ENCODE measurements at regions not wholly inside any gene's neighbourhood (a gene's known extent, or its start where the extent isn't known, plus 50 kb on each side); places are given as distances from the start of the nearest gene placed in this dataset.

DNA sequence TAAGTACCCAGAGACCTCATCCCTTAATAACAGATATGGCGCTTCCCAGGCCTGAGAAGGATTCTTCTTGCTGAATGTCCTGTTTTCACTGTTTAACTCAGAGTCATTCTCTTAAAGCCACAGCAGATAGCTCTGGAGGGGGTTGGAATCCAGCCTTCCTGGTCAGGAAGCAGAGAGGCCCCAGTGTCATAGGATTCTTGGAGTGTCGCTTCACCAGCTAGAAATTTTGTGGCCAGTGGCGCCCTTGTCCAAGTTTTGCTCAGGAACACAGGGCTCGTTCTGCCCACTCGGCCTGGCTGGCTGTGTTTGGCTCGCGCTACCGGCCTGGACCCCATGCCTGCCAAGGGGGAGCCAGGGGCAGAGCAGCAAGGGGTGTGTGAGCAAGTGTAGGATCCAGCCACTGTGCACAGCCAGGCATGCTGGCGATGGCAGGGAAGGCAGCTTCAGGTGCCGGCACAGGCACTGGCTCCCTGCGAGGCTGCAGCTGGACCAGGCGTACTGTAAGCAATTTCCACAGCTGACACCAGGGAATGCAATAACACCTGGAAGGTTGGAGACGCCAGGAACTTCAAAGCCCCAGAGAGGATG is 214.8 kb upstream of the SESN3 start:
- H3K36me3 Mint-ChIP-seq: 0 out of 2 replicates have a peak, but pooled peaks cover 3% of the 10 kb centered on the region
- CTCF ChIA-PET: interaction anchor here (1.1 to 2.6 kb wide), 4 partner anchors 260 to 295 kb away, joined by 3 to 7 read pairs (median 5); no protein-coding TSS in a partner anchor
- TF ChIP-seq, protein P1, sequence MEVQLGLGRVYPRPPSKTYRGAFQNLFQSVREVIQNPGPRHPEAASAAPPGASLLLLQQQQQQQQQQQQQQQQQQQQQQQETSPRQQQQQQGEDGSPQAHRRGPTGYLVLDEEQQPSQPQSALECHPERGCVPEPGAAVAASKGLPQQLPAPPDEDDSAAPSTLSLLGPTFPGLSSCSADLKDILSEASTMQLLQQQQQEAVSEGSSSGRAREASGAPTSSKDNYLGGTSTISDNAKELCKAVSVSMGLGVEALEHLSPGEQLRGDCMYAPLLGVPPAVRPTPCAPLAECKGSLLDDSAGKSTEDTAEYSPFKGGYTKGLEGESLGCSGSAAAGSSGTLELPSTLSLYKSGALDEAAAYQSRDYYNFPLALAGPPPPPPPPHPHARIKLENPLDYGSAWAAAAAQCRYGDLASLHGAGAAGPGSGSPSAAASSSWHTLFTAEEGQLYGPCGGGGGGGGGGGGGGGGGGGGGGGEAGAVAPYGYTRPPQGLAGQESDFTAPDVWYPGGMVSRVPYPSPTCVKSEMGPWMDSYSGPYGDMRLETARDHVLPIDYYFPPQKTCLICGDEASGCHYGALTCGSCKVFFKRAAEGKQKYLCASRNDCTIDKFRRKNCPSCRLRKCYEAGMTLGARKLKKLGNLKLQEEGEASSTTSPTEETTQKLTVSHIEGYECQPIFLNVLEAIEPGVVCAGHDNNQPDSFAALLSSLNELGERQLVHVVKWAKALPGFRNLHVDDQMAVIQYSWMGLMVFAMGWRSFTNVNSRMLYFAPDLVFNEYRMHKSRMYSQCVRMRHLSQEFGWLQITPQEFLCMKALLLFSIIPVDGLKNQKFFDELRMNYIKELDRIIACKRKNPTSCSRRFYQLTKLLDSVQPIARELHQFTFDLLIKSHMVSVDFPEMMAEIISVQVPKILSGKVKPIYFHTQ (CRISPR knock-in tag; IDR thresholded peaks at IDR 0.05): no peak
- TF ChIP-seq ESRRA (CRISPR knock-in tag; IDR thresholded peaks at IDR 0.05; ENCODE audit: borderline replicate concordance): no peak
- TF ChIP-seq, protein P2, sequence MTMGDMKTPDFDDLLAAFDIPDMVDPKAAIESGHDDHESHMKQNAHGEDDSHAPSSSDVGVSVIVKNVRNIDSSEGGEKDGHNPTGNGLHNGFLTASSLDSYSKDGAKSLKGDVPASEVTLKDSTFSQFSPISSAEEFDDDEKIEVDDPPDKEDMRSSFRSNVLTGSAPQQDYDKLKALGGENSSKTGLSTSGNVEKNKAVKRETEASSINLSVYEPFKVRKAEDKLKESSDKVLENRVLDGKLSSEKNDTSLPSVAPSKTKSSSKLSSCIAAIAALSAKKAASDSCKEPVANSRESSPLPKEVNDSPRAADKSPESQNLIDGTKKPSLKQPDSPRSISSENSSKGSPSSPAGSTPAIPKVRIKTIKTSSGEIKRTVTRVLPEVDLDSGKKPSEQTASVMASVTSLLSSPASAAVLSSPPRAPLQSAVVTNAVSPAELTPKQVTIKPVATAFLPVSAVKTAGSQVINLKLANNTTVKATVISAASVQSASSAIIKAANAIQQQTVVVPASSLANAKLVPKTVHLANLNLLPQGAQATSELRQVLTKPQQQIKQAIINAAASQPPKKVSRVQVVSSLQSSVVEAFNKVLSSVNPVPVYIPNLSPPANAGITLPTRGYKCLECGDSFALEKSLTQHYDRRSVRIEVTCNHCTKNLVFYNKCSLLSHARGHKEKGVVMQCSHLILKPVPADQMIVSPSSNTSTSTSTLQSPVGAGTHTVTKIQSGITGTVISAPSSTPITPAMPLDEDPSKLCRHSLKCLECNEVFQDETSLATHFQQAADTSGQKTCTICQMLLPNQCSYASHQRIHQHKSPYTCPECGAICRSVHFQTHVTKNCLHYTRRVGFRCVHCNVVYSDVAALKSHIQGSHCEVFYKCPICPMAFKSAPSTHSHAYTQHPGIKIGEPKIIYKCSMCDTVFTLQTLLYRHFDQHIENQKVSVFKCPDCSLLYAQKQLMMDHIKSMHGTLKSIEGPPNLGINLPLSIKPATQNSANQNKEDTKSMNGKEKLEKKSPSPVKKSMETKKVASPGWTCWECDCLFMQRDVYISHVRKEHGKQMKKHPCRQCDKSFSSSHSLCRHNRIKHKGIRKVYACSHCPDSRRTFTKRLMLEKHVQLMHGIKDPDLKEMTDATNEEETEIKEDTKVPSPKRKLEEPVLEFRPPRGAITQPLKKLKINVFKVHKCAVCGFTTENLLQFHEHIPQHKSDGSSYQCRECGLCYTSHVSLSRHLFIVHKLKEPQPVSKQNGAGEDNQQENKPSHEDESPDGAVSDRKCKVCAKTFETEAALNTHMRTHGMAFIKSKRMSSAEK (CRISPR knock-in tag; IDR thresholded peaks at IDR 0.05; ENCODE audit: borderline replicate concordance): no peak
- TF ChIP-seq, protein P3, sequence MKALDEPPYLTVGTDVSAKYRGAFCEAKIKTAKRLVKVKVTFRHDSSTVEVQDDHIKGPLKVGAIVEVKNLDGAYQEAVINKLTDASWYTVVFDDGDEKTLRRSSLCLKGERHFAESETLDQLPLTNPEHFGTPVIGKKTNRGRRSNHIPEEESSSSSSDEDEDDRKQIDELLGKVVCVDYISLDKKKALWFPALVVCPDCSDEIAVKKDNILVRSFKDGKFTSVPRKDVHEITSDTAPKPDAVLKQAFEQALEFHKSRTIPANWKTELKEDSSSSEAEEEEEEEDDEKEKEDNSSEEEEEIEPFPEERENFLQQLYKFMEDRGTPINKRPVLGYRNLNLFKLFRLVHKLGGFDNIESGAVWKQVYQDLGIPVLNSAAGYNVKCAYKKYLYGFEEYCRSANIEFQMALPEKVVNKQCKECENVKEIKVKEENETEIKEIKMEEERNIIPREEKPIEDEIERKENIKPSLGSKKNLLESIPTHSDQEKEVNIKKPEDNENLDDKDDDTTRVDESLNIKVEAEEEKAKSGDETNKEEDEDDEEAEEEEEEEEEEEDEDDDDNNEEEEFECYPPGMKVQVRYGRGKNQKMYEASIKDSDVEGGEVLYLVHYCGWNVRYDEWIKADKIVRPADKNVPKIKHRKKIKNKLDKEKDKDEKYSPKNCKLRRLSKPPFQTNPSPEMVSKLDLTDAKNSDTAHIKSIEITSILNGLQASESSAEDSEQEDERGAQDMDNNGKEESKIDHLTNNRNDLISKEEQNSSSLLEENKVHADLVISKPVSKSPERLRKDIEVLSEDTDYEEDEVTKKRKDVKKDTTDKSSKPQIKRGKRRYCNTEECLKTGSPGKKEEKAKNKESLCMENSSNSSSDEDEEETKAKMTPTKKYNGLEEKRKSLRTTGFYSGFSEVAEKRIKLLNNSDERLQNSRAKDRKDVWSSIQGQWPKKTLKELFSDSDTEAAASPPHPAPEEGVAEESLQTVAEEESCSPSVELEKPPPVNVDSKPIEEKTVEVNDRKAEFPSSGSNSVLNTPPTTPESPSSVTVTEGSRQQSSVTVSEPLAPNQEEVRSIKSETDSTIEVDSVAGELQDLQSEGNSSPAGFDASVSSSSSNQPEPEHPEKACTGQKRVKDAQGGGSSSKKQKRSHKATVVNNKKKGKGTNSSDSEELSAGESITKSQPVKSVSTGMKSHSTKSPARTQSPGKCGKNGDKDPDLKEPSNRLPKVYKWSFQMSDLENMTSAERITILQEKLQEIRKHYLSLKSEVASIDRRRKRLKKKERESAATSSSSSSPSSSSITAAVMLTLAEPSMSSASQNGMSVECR (CRISPR knock-in tag; IDR thresholded peaks at IDR 0.05; ENCODE audit: borderline replicate concordance): no peak
- TF ChIP-seq GABPB1 (CRISPR knock-in tag; IDR thresholded peaks at IDR 0.05): no peak
- TF ChIP-seq TCF7 (CRISPR knock-in tag; IDR thresholded peaks at IDR 0.05; ENCODE audit: low read depth): no peak
- no peak for TF ChIP-seq NFATC4 (CRISPR knock-in tag; IDR thresholded peaks at IDR 0.05)
- no peak for TF ChIP-seq MYBL2 (CRISPR knock-in tag; IDR thresholded peaks at IDR 0.05)
- no peak for TF ChIP-seq ZNF138 (CRISPR knock-in tag; conservative IDR thresholded peaks at IDR 0.05)
- peaks cover 17% of the 10 kb centered on the region for H3K4me1 Mint-ChIP-seq
- no peak overlapping the region for H3K4me3 Mint-ChIP-seq
- DNase-seq (ENCODE audit: low spot score): peak; percentile 17
- H3K27ac Mint-ChIP-seq: no peak overlapping the region
- POLR2A ChIA-PET: no interaction called here
- ATAC-seq: peak; percentile 68
- H3K9me3 Mint-ChIP-seq: peaks cover 7% of the 10 kb centered on the region
- no peaks in the 10 kb centered on the region for H3K27me3 Mint-ChIP-seq (ENCODE audit: low read depth)

DNA sequence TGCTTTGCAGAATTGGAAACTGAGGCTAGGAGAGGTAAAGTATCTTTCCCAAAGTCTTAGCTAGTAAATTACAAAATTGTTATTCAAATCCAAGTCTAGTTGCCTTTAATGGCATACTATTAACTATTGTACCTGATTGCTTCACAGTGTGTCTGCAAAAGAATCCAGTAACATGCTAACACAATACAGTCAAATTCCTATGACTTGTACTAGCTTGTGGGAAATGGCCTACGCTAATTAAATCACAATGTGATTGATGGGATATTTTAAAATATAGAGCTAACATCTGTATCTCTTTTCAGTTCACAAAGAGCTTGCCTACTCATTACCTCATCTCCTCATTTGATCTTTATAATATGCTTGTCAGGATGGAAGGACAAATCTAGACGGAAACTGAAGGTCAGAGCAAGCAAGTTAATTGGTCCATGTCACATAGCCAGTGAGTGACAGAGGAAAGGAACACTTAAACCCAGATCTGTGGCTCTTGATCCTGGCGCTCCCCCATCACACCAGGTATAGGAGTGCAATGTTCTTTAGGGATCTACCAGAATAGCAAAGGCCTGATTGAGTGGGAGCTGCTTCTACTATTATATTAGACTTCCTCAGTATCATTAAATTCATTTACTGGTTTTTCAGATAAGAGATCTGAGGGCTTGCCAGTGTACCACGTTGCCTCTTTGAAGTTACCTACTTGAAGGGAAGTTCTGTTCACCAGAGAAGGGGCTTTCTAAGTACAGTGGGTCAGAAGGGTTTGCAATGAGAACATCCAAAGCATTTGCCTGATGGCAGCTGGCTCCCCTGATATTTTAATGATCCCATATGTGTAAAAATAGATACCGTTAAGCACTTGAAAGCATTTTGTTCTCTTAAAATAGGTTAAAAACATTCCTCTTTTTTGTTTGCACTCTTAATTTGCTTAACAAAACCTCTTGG is 213.6 kb upstream of the SESN3 start:
- ChIA-PET POLR2A (no interaction called here), CTCF (interaction anchor here (2.6 kb wide), 1 partner anchor 286 kb away, joined by 7 read pairs; no protein-coding TSS in a partner anchor)
- Mint-ChIP-seq H3K4me1 (peaks cover 17% of the 10 kb centered on the region), H3K27ac (no peak overlapping the region; the same call in 1 of the 2 replicates), H3K4me3 (no peak overlapping the region), H3K27me3 (ENCODE audit: low read depth) (no peaks in the 10 kb centered on the region), H3K9me3 (peaks cover 7% of the 10 kb centered on the region), H3K36me3 (0 out of 2 replicates have a peak, but pooled peaks cover 3% of the 10 kb centered on the region)
- DNase-seq (ENCODE audit: low spot score) (no peak), ATAC-seq (no peak)
- TF ChIP-seq, protein P4, sequence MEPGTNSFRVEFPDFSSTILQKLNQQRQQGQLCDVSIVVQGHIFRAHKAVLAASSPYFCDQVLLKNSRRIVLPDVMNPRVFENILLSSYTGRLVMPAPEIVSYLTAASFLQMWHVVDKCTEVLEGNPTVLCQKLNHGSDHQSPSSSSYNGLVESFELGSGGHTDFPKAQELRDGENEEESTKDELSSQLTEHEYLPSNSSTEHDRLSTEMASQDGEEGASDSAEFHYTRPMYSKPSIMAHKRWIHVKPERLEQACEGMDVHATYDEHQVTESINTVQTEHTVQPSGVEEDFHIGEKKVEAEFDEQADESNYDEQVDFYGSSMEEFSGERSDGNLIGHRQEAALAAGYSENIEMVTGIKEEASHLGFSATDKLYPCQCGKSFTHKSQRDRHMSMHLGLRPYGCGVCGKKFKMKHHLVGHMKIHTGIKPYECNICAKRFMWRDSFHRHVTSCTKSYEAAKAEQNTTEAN (CRISPR knock-in tag; IDR thresholded peaks at IDR 0.05): no peak
- TF ChIP-seq, protein P5, sequence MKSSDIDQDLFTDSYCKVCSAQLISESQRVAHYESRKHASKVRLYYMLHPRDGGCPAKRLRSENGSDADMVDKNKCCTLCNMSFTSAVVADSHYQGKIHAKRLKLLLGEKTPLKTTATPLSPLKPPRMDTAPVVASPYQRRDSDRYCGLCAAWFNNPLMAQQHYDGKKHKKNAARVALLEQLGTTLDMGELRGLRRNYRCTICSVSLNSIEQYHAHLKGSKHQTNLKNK (CRISPR knock-in tag; IDR thresholded peaks at IDR 0.05): no peak
- no peak for TF ChIP-seq NFE2L1 (CRISPR knock-in tag; IDR thresholded peaks at IDR 0.05)
- TF ChIP-seq, protein P6, sequence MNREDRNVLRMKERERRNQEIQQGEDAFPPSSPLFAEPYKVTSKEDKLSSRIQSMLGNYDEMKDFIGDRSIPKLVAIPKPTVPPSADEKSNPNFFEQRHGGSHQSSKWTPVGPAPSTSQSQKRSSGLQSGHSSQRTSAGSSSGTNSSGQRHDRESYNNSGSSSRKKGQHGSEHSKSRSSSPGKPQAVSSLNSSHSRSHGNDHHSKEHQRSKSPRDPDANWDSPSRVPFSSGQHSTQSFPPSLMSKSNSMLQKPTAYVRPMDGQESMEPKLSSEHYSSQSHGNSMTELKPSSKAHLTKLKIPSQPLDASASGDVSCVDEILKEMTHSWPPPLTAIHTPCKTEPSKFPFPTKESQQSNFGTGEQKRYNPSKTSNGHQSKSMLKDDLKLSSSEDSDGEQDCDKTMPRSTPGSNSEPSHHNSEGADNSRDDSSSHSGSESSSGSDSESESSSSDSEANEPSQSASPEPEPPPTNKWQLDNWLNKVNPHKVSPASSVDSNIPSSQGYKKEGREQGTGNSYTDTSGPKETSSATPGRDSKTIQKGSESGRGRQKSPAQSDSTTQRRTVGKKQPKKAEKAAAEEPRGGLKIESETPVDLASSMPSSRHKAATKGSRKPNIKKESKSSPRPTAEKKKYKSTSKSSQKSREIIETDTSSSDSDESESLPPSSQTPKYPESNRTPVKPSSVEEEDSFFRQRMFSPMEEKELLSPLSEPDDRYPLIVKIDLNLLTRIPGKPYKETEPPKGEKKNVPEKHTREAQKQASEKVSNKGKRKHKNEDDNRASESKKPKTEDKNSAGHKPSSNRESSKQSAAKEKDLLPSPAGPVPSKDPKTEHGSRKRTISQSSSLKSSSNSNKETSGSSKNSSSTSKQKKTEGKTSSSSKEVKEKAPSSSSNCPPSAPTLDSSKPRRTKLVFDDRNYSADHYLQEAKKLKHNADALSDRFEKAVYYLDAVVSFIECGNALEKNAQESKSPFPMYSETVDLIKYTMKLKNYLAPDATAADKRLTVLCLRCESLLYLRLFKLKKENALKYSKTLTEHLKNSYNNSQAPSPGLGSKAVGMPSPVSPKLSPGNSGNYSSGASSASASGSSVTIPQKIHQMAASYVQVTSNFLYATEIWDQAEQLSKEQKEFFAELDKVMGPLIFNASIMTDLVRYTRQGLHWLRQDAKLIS (CRISPR knock-in tag; IDR thresholded peaks at IDR 0.05; ENCODE audit: borderline replicate concordance): no peak
- no peak for TF ChIP-seq JUN (CRISPR knock-in tag; IDR thresholded peaks at IDR 0.05)

All from WTC11 (cell line).